DMS 273 (cell line): ENCODE measurements at regions not wholly inside any gene's neighbourhood (a gene's known extent, or its start where the extent isn't known, plus 50 kb on each side); places are given as distances from the start of the nearest gene placed in this dataset.

ENCODE experiments used
- DNase-seq: peaks from one replicate; lab custom pipeline; 2025; ENCODE audit not compliant: unreplicated experiment; lab: John Stamatoyannopoulos, UW

DNA sequence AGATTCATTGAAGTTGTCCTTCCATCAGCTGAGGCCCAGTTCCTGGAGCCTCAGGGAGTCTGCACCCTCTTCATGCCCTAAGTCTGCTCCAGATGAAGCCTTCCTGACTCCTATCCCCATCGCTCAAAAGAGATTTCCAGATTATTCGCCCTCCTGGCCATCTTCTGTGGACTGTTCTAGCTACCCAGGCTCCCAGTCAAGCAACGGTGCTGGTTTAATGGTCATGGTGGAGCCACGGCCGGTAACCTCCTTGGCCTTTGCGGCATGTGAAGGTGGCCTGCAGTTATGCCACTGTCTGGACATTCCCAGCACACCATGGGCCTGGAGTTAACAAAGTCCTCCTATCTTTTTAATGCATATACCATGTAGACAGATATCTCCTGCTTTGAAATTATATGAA, 140.1 kb upstream of the ASB18 start:
- DNase-seq, result no peak

DNA sequence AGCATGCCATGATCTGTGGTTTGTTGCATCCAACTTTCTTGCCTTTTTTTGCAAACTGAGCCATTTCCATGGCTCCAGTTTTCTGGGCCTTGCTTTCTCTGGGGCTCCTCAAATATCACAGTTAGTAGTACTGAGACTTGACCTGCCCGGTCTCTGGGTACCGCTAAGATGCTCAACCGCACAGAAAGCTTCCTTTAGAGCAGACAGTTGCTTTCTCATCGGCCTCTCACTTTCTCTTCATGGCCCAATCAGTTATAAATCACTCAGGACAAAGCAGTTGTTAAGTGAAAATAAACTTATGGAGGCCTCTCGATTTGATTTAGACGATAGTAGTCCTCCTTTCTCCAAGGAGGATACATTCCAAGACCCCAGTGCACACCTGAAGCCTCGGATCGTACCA, 141.2 kb upstream of the ASB18 start:
- DNase-seq, result no peak

- DNase-seq, result no peak
Measured at GRCh38 chr2:236408090-236408489, 143.9 kb upstream of the ASB18 start.

- DNase-seq, result no peak
Measured at GRCh38 chr2:236408786-236409185, 144.6 kb upstream of the ASB18 start.

- no peak for DNase-seq
Measured at GRCh38 chr2:236415684-236416444, 151.7 kb upstream of the ASB18 start.

- DNase-seq, result no peak
Measured at GRCh38 chr2:236417150-236417549, 152.5 kb upstream of the ACKR3 start.

DNA sequence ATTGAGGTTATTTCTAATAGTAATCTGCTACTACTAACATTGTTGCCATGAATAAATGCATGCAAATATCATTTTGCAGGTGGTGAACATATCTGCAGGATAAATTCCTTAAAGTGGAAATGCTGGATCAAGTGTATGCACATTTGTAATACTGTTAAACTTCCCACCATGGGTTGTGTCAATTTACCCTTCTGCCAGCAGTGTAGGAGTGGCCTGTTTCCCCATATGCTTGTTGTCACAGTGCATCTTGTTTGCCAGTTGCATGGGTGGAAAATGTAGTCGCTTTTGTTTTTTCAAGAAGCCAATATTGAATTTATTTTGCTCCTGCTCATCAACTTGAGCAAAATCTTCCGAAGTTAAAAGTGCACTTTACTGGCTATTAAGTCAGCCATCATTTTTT, 139.0 kb upstream of the ACKR3 start:
- DNase-seq, result no peak

DNA sequence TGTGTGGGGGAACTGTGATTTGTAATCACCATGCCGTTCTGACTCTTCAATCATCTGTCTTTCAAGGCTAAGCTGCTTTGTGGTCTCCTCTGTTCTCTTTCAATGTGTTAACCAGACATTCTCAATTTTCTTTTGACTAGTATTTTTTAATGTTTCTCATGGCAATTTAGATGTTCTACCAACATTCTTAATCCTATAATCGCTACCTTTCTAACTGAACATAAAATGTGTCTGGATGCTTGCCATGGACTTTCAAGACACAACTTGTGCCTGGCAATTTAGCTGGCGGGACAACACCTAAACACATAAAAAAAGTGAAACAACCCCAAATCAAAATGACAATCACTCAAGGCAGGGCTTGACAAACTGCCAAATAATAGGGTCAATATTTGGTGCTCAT, 135.0 kb upstream of the ACKR3 start:
- no peak for DNase-seq

DNA sequence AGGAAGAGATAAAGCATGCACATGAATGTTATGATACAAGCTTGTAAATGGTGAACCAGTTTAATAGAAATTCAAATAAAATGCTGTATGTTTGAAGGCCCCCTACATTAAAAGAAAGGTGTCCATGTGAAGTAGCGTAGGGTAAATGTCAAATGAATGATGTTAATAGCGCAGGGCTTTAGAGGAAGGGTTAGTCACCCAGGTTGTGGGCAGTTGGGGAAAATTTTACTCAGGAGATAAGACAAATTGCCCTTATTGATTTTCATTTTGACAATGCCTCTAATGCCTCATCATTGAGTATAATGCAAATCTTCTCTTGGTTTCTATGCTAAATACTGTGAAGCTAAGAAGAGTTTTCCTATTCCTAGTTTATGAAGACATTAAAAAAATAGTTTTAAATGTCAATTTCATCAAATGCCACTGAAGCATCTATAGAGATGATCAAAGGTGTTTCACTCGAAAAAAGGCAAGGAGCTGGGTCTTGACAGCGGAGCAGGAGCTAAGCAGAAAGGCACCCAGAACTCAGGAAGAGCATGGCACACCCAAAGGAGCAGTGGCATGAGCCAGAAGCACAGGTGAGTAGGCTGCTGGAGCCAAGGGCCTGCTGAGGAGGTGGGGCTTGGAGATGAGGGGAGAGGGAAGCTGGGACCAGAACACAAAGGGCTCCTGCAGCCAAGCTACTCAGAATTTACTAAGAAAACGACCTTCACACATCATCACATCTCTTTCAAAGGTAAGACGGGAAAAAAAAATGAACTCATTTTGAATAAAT, 129.3 kb upstream of the ACKR3 start:
- DNase-seq, result no peak

- DNase-seq, result no peak
Measured at GRCh38 chr2:236444187-236444586, 125.4 kb upstream of the ACKR3 start.

DNA sequence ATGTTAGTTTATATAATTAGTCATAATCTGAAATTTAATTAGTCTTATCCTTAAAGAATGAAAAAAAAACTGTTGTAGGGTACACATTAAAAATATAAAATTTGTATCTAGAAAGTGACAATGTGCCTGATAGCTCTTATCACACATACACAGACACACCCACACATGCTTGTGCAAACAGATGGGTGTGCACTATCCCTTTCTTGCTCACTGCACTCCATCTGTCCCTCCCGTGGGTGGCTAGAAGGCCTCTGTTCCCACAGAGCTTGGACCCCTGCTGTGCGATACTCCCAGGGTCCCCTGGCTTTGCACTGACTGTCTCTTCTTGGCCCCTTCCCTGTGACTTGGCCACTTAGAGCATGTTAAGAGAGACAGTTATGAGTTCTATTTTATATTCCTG, 123.9 kb upstream of the ACKR3 start:
- peak; percentile 8 for DNase-seq

GRCh38 chr2:236446521-236446920, 123.1 kb upstream of the ACKR3 start:
- DNase-seq, result no peak

DNA sequence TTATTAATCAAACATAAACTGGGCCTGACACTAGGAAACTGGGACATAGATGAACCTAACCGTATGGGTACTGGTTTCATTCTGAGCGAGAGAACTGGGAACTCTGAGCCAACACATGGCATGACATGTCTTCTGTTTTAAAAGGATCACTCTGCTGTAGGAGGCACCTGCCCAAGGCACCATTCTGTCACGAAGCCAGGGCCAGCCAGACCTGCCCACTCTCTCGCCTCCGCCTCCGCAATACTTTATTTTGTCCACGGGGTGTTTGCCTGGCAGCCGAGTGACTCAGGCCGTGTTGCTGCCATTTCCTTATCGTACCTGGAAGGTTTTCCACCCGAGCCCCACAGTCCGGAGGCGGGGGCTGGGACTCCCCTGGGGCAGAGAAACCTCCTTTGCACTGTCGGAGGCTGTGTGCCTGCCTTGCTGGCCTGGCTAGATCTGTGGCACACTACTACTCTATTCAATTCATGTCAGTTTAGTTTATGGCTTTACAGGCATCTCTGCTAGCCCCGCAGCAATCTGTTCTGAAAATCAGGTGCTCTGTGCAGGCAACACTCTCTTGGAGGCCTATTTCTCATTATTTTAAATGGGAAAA, 120.4 kb upstream of the ACKR3 start:
- peak; percentile 12 for DNase-seq

DNA sequence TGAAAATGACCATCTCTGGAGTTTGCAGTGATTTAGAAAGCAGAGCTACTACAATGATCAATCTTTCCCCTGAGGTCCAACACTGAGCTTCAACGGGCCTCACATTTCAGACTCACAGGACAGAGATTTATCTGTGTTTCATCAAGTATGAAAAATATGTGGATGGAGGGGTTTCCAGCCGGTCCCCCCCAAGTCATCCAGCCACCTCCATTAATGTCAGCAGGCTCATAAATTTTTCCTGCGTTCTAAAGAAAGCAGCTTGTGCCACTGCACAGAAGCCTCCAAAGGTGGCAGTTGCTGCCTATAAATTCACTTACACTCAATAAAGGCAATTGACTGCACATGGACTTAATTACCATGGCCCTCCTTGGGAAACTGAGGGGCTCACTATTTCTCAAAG, 117.4 kb upstream of the ACKR3 start:
- no peak for DNase-seq

DNA sequence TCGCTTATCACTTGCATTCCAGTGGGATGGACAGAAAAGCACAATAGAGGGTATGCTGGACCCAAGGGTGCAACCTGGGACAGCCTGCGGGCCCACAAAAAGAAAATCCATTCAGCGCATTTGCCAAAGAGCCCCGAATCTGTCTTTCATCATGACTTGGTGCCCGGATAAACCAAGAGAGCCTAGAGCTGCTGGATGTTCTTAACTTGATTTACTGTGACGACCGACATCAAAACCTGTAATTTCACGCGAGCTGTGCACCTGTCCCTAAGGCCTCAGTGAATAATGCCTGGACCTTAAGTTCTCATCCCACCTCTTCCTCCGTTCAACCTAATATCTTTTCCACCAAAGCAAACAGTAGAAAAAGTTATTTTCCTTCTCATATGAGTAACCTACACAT, 115.5 kb upstream of the ACKR3 start:
- no peak for DNase-seq

- DNase-seq, result no peak
Measured at GRCh38 chr2:236459393-236459792, 110.2 kb upstream of the ACKR3 start.

DNA sequence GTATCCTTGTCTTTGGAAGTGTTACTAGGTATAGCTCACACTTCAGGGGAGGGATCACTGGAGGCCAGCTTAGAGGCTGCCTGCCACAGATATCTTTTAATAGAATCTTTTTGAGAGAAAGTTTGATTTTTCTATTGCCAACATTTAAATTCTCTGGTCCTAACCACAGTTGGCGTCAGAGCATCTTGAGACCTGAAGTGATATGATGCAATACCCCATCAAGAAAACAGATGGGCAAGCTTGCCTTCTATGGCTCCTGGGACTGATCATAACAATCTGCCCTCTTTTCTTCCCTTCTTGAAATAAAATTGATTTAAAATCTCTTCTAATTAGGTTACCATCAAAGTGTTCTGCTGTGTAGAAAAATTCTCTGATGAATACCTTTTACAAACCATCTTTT, 105.5 kb upstream of the ACKR3 start:
- peak; percentile 17 for DNase-seq

DNA sequence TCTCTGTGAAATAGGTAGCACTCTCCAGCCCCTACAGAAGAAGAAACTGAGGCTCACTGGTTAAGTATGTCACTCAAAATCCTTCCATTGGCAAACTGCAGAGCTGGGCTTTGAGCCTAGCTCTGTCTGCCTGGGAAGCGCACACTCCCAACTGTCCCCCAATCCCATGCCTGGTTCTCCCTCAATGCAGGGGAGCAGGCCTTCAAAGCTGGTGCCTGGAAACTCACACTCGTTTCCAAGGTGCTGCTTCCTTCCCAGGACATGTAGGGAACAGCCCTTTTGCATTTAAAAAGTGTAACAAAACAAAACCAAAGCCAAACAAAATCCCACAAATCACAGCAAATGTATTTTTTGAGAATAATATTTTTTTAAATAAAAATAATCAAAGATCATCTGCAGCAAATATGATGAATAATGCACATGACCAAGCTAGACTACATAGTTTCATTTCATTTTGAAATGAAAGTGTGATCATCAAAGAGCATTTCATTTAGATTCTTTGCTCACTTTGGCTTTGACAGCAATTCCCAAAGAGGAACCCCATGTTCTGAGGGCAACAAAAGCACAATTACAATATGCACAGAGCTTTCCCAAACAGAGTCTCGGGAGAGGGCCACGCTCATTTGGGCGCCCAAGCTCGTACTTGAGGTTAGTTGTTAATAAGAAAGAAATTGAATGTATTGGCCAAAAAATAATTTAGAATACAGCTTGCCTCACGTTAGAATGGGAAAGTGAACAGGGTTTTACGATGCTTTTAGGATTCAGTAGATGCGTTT, 96.7 kb upstream of the ACKR3 start:
- no peak for DNase-seq

- no peak for DNase-seq
Measured at GRCh38 chr2:236473691-236474090, 95.9 kb upstream of the ACKR3 start.

- no peak for DNase-seq
Measured at GRCh38 chr2:236479814-236480213, 89.8 kb upstream of the ACKR3 start.

GRCh38 chr2:236483102-236483501, 86.5 kb upstream of the ACKR3 start:
- no peak for DNase-seq
